ENCODE measurements at regions not wholly inside any gene's neighbourhood (a gene's known extent, or its start where the extent isn't known, plus 50 kb on each side); places are given as distances from the start of the nearest gene placed in this dataset.
"Not testable (repeated sequence)": the region's sequence is repeated elsewhere in the genome, so short reads cannot be mapped to it uniquely, and the experiment has no call there.

DNA sequence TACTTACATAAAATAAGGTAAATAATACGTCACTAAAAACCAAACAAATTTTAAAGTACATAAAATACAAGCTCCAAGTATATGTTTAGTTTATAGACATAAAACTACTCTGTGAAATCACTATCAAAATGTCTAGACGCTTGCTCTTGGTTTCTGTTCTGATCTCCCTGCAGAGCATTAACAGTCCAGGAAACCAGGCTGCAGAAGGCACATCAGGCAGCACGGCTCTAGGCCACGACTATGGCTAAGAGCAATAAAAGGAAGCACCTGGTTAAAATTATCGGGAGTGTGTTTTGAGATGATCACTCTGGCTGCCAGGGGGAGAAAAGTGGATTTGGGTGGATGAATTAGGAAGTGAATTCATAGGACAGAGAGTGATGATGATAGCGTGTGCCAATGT is 196.0 kb upstream of the SPHKAP start:
- no peak for DNase-seq
- Histone ChIP-seq H3K4me2 (ENCODE audit: low read depth, low read length, poor library complexity, severe bottlenecking) (peak overlapping the region; percentile 50), H3K9me2 (replicated peaks; ENCODE audit: insufficient read depth, low read length) (no peaks in the 10 kb centered on the region), H3K9ac (ENCODE audit: low read length) (no peak overlapping the region), H3K27me3 (ENCODE audit: low read length) (no peaks in the 10 kb centered on the region), H3K4me1 (ENCODE audit: low read length) (peaks cover 20% of the 10 kb centered on the region), H3K9me3 (ENCODE audit: low read length) (no peaks in the 10 kb centered on the region), H2AFZ (ENCODE audit: low read length) (peak overlapping the region; percentile 86), H3K36me3 (ENCODE audit: insufficient read depth, low read length) (no peaks in the 10 kb centered on the region), H4K20me1 (ENCODE audit: insufficient read depth, low read depth, low read length) (no peaks in the 10 kb centered on the region), H3K27ac (ENCODE audit: low read length) (no peak overlapping the region), H3K79me2 (ENCODE audit: low read length) (no peaks in the 10 kb centered on the region), H3K4me3 (ENCODE audit: low read length) (no peak overlapping the region)

DNA sequence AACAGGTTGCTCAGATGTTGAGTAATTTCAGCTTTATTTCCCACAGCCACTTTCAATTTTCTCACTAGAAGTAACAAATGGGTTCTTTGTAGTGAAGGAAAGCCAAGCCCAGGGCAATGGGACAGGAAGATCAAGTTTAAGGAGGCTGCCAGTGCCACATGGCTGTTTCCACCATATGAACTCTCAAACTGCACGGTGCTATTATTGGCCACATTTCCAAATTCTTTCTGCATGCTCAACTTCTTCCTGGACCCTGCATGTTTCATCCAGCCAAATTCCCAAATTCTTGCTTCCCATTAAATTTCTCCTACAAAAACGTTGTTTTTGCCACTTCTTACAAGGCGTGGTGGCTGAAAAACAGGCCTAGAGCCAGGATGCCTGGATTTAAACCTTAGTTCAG is 193.3 kb upstream of the SPHKAP start:
- Histone ChIP-seq H3K36me3 (ENCODE audit: insufficient read depth, low read length) (no peaks in the 10 kb centered on the region), H3K79me2 (ENCODE audit: low read length) (no peaks in the 10 kb centered on the region), H2AFZ (ENCODE audit: low read length) (no peak overlapping the region), H3K9ac (ENCODE audit: low read length) (no peak overlapping the region), H3K27ac (ENCODE audit: low read length) (no peak overlapping the region), H3K4me1 (ENCODE audit: low read length) (peaks cover 19% of the 10 kb centered on the region), H3K9me3 (ENCODE audit: low read length) (no peaks in the 10 kb centered on the region), H3K9me2 (replicated peaks; ENCODE audit: insufficient read depth, low read length) (no peaks in the 10 kb centered on the region), H3K4me2 (ENCODE audit: low read depth, low read length, poor library complexity, severe bottlenecking) (no peak overlapping the region), H4K20me1 (ENCODE audit: insufficient read depth, low read depth, low read length) (no peaks in the 10 kb centered on the region), H3K27me3 (ENCODE audit: low read length) (no peaks in the 10 kb centered on the region), H3K4me3 (ENCODE audit: low read length) (no peak overlapping the region)
- no peak for DNase-seq

DNA sequence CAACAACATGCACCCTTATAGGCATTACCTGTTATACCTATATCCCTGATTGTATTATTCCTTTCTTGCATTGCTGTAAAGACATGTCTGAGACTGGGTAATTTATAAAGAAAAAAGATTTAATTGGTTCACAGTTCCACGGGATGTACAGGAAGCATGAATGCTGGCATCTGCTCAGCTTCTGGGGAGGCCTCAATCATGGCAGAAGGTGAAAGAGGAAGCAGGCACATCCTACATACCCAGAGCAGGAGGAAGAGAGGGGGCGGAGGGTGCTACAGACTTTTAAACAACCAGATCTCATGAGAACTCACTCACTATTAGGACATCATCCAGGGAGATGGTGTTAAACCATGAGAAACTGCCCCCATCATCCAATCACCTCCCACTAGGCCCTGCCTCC is 191.7 kb upstream of the SPHKAP start:
- Histone ChIP-seq H3K4me1 (ENCODE audit: low read length) (peaks cover 15% of the 10 kb centered on the region), H3K9me3 (ENCODE audit: low read length) (no peaks in the 10 kb centered on the region), H3K27me3 (ENCODE audit: low read length) (no peaks in the 10 kb centered on the region), H4K20me1 (ENCODE audit: insufficient read depth, low read depth, low read length) (no peaks in the 10 kb centered on the region), H3K9ac (ENCODE audit: low read length) (no peak overlapping the region), H3K9me2 (replicated peaks; ENCODE audit: insufficient read depth, low read length) (no peaks in the 10 kb centered on the region), H3K4me3 (ENCODE audit: low read length) (no peak overlapping the region), H2AFZ (ENCODE audit: low read length) (no peak overlapping the region), H3K27ac (ENCODE audit: low read length) (no peak overlapping the region), H3K36me3 (ENCODE audit: insufficient read depth, low read length) (no peaks in the 10 kb centered on the region), H3K79me2 (ENCODE audit: low read length) (no peaks in the 10 kb centered on the region), H3K4me2 (ENCODE audit: low read depth, low read length, poor library complexity, severe bottlenecking) (no peak overlapping the region)
- DNase-seq: no peak

DNA sequence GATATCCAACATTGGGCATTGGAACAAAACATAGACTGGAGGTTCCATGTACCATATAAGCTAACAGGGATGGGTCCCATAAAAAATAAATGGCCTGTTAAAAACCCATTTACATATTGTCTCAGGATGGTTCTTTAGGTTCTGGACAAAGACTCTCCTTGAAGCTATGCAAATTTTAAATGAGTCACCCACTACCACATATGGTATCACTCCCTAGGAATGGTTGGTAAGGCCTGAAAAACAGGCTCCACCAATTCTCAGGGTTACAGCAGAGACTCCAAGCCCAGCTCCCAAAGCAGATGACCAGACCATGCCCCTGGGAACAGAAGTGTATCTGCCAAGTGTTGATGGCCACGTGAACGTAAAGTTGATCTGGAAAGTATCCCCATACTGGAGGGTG is 190.7 kb upstream of the SPHKAP start:
- no peaks in the 10 kb centered on the region for H3K9me3 ChIP-seq (ENCODE audit: low read length)
- H3K4me2 ChIP-seq (ENCODE audit: low read depth, low read length, poor library complexity, severe bottlenecking): no peak overlapping the region
- H3K27me3 ChIP-seq (ENCODE audit: low read length): no peaks in the 10 kb centered on the region
- no peak overlapping the region for H3K9ac ChIP-seq (ENCODE audit: low read length)
- no peak for DNase-seq
- no peak overlapping the region for H2AFZ ChIP-seq (ENCODE audit: low read length)
- H3K9me2 ChIP-seq (replicated peaks; ENCODE audit: insufficient read depth, low read length): no peaks in the 10 kb centered on the region
- H3K4me1 ChIP-seq (ENCODE audit: low read length): peaks cover 5% of the 10 kb centered on the region
- no peaks in the 10 kb centered on the region for H3K79me2 ChIP-seq (ENCODE audit: low read length)
- no peak overlapping the region for H3K27ac ChIP-seq (ENCODE audit: low read length)
- no peaks in the 10 kb centered on the region for H3K36me3 ChIP-seq (ENCODE audit: insufficient read depth, low read length)
- no peaks in the 10 kb centered on the region for H4K20me1 ChIP-seq (ENCODE audit: insufficient read depth, low read depth, low read length)
- no peak overlapping the region for H3K4me3 ChIP-seq (ENCODE audit: low read length)

- no peak overlapping the region for H2AFZ ChIP-seq (ENCODE audit: low read length)
Observed at GRCh38 chr2:228369400-228370031, 188.0 kb upstream of the SPHKAP start.

GRCh38 chr2:228367356-228367755 is 185.9 kb upstream of the SPHKAP start:
- H3K9me2 ChIP-seq (replicated peaks; ENCODE audit: insufficient read depth, low read length): no peaks in the 10 kb centered on the region
- no peak overlapping the region for H3K4me3 ChIP-seq (ENCODE audit: low read length)
- H3K27me3 ChIP-seq (ENCODE audit: low read length): no peaks in the 10 kb centered on the region
- H3K9me3 ChIP-seq (ENCODE audit: low read length): no peaks in the 10 kb centered on the region
- H3K4me1 ChIP-seq (ENCODE audit: low read length): no peaks in the 10 kb centered on the region
- no peak for DNase-seq
- H3K79me2 ChIP-seq (ENCODE audit: low read length): no peaks in the 10 kb centered on the region
- H3K9ac ChIP-seq (ENCODE audit: low read length): no peak overlapping the region
- H4K20me1 ChIP-seq (ENCODE audit: insufficient read depth, low read depth, low read length): no peaks in the 10 kb centered on the region
- no peak overlapping the region for H3K4me2 ChIP-seq (ENCODE audit: low read depth, low read length, poor library complexity, severe bottlenecking)
- no peak overlapping the region for H2AFZ ChIP-seq (ENCODE audit: low read length)
- no peaks in the 10 kb centered on the region for H3K36me3 ChIP-seq (ENCODE audit: insufficient read depth, low read length)
- no peak overlapping the region for H3K27ac ChIP-seq (ENCODE audit: low read length)

More at GRCh38 chr2:228369400-228370031, 188.0 kb upstream of the SPHKAP start:
- no peaks in the 10 kb centered on the region for H3K4me1 ChIP-seq (ENCODE audit: low read length)
- H3K4me2 ChIP-seq (ENCODE audit: low read depth, low read length, poor library complexity, severe bottlenecking): no peak overlapping the region
- H3K27me3 ChIP-seq (ENCODE audit: low read length): no peaks in the 10 kb centered on the region
- H3K9me2 ChIP-seq (replicated peaks; ENCODE audit: insufficient read depth, low read length): no peaks in the 10 kb centered on the region
- H3K27ac ChIP-seq (ENCODE audit: low read length): no peak overlapping the region
- H3K4me3 ChIP-seq (ENCODE audit: low read length): no peak overlapping the region
- no peaks in the 10 kb centered on the region for H3K79me2 ChIP-seq (ENCODE audit: low read length)
- H4K20me1 ChIP-seq (ENCODE audit: insufficient read depth, low read depth, low read length): no peaks in the 10 kb centered on the region
- no peak for DNase-seq
- no peak overlapping the region for H3K9ac ChIP-seq (ENCODE audit: low read length)
- H3K36me3 ChIP-seq (ENCODE audit: insufficient read depth, low read length): no peaks in the 10 kb centered on the region
- H3K9me3 ChIP-seq (ENCODE audit: low read length): no peaks in the 10 kb centered on the region

- Histone ChIP-seq H3K4me1 (ENCODE audit: low read length) (no peaks in the 10 kb centered on the region), H3K9ac (ENCODE audit: low read length) (no peak overlapping the region), H3K9me2 (replicated peaks; ENCODE audit: insufficient read depth, low read length) (no peaks in the 10 kb centered on the region), H2AFZ (ENCODE audit: low read length) (no peak overlapping the region), H3K27ac (ENCODE audit: low read length) (no peak overlapping the region), H3K79me2 (ENCODE audit: low read length) (no peaks in the 10 kb centered on the region), H3K4me3 (ENCODE audit: low read length) (no peak overlapping the region), H3K9me3 (ENCODE audit: low read length) (no peaks in the 10 kb centered on the region), H4K20me1 (ENCODE audit: insufficient read depth, low read depth, low read length) (no peaks in the 10 kb centered on the region), H3K4me2 (ENCODE audit: low read depth, low read length, poor library complexity, severe bottlenecking) (no peak overlapping the region), H3K27me3 (ENCODE audit: low read length) (no peaks in the 10 kb centered on the region), H3K36me3 (ENCODE audit: insufficient read depth, low read length) (no peaks in the 10 kb centered on the region)
- DNase-seq: no peak
Observed at GRCh38 chr2:228359473-228359872, 178.0 kb upstream of the SPHKAP start.

DNA sequence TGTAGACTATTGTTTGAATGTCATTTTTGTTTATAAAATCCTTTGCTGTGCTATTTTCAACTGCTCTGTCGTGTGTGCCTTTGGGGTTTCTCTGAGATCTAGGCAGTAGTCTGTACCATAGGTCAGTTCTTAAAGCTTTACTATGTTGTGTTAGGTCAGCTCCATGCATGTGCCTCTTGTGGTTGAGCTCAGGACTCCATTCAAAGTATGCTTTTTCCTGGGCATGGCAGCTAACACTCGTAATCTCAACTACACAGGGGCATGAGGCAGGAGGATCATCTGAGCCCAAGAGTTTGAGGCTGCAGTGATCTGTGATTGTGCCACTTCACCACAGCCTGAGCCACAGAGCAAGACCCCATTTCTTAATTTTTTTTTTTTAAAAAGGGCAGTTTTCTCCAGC is 174.4 kb upstream of the SPHKAP start:
- H3K9ac ChIP-seq (ENCODE audit: low read length): no peak overlapping the region
- no peaks in the 10 kb centered on the region for H3K36me3 ChIP-seq (ENCODE audit: insufficient read depth, low read length)
- no peak overlapping the region for H3K4me2 ChIP-seq (ENCODE audit: low read depth, low read length, poor library complexity, severe bottlenecking)
- H3K79me2 ChIP-seq (ENCODE audit: low read length): no peaks in the 10 kb centered on the region
- no peaks in the 10 kb centered on the region for H4K20me1 ChIP-seq (ENCODE audit: insufficient read depth, low read depth, low read length)
- no peak overlapping the region for H2AFZ ChIP-seq (ENCODE audit: low read length)
- no peaks in the 10 kb centered on the region for H3K9me3 ChIP-seq (ENCODE audit: low read length)
- no peak for DNase-seq
- H3K27ac ChIP-seq (ENCODE audit: low read length): no peak overlapping the region
- H3K9me2 ChIP-seq (replicated peaks; ENCODE audit: insufficient read depth, low read length): no peaks in the 10 kb centered on the region
- no peak overlapping the region for H3K4me3 ChIP-seq (ENCODE audit: low read length)
- no peaks in the 10 kb centered on the region for H3K27me3 ChIP-seq (ENCODE audit: low read length)
- peaks cover 9% of the 10 kb centered on the region for H3K4me1 ChIP-seq (ENCODE audit: low read length)

- not testable (repeated sequence) for H3K9me3 ChIP-seq (ENCODE audit: low read length); H3K36me3 ChIP-seq (ENCODE audit: insufficient read depth, low read length); H3K9me2 ChIP-seq (replicated peaks; ENCODE audit: insufficient read depth, low read length); H4K20me1 ChIP-seq (ENCODE audit: insufficient read depth, low read depth, low read length); H2AFZ ChIP-seq (ENCODE audit: low read length); H3K9ac ChIP-seq (ENCODE audit: low read length); H3K27ac ChIP-seq (ENCODE audit: low read length); DNase-seq; H3K4me3 ChIP-seq (ENCODE audit: low read length); H3K4me1 ChIP-seq (ENCODE audit: low read length); H3K4me2 ChIP-seq (ENCODE audit: low read depth, low read length, poor library complexity, severe bottlenecking); H3K27me3 ChIP-seq (ENCODE audit: low read length); H3K79me2 ChIP-seq (ENCODE audit: low read length)
Observed at GRCh38 chr2:228352980-228353379, 171.5 kb upstream of the SPHKAP start.

Data from Karpas-422 (cell line).